ENCODE measurements at regions not wholly inside any gene's neighbourhood (a gene's known extent, or its start where the extent isn't known, plus 50 kb on each side); places are given as distances from the start of the nearest gene placed in this dataset.
"Not testable (repeated sequence)": the region's sequence is repeated elsewhere in the genome, so short reads cannot be mapped to it uniquely, and the experiment has no call there.

- DNase-seq (ENCODE audit: low read depth in 4 of 4, low spot score in 3 of 4): no peak
These were observed 626.5 kb upstream of the AUTS2 start for GRCh38 chr7:68971634-68972340.

GRCh38 chr7:68977385-68978055 is 620.8 kb upstream of the AUTS2 start:
- no peak for DNase-seq (ENCODE audit: low read depth in 4 of 4, low spot score in 3 of 4)

- no peak for DNase-seq (ENCODE audit: low read depth in 4 of 4, low spot score in 3 of 4)
These were observed 619.6 kb upstream of the AUTS2 start for GRCh38 chr7:68978710-68979109.

- no peak for DNase-seq (ENCODE audit: low read depth in 4 of 4, low spot score in 3 of 4)
These were observed 618.3 kb upstream of the AUTS2 start for GRCh38 chr7:68980011-68980410.

GRCh38 chr7:68980432-68980831 is 617.8 kb upstream of the AUTS2 start:
- DNase-seq (ENCODE audit: low read depth in 4 of 4, low spot score in 3 of 4): not testable (repeated sequence)

GRCh38 chr7:68984306-68984705 is 614.0 kb upstream of the AUTS2 start:
- DNase-seq (ENCODE audit: low read depth in 4 of 4, low spot score in 3 of 4): no peak

- no peak for DNase-seq (ENCODE audit: low read depth in 4 of 4, low spot score in 3 of 4)
These were observed 603.4 kb upstream of the AUTS2 start for GRCh38 chr7:68994841-68995240.

GRCh38 chr7:68998136-68998535 is 600.1 kb upstream of the AUTS2 start:
- DNase-seq (ENCODE audit: low read depth in 4 of 4, low spot score in 3 of 4): no peak

- DNase-seq (ENCODE audit: low read depth in 4 of 4, low spot score in 3 of 4): no peak
These were observed 595.9 kb upstream of the AUTS2 start for GRCh38 chr7:69002416-69002815.

GRCh38 chr7:69012149-69012548 is 586.1 kb upstream of the AUTS2 start:
- no peak for DNase-seq (ENCODE audit: low read depth in 4 of 4, low spot score in 3 of 4)

GRCh38 chr7:69017208-69017607 is 581.1 kb upstream of the AUTS2 start:
- no peak for DNase-seq (ENCODE audit: low read depth in 4 of 4, low spot score in 3 of 4)

- DNase-seq (ENCODE audit: low read depth in 4 of 4, low spot score in 3 of 4): no peak
These were observed 580.1 kb upstream of the AUTS2 start for GRCh38 chr7:69018200-69018599.

- DNase-seq (ENCODE audit: low read depth in 4 of 4, low spot score in 3 of 4): no peak
These were observed 578.8 kb upstream of the AUTS2 start for GRCh38 chr7:69019437-69019836.

- DNase-seq (ENCODE audit: low read depth in 4 of 4, low spot score in 3 of 4): no peak
These were observed 577.7 kb upstream of the AUTS2 start for GRCh38 chr7:69020536-69020935.

GRCh38 chr7:69025249-69025648 is 573.0 kb upstream of the AUTS2 start:
- no peak for DNase-seq (ENCODE audit: low read depth in 4 of 4, low spot score in 3 of 4)

GRCh38 chr7:69032848-69033247 is 565.4 kb upstream of the AUTS2 start:
- DNase-seq (ENCODE audit: low read depth in 4 of 4, low spot score in 3 of 4): no peak

GRCh38 chr7:69035826-69036225 is 562.4 kb upstream of the AUTS2 start:
- DNase-seq (ENCODE audit: low read depth in 4 of 4, low spot score in 3 of 4): no peak

- DNase-seq (ENCODE audit: low read depth in 4 of 4, low spot score in 3 of 4): no peak
These were observed 562.0 kb upstream of the AUTS2 start for GRCh38 chr7:69036301-69036700.

- DNase-seq (ENCODE audit: low read depth in 4 of 4, low spot score in 3 of 4): no peak
These were observed 559.4 kb upstream of the AUTS2 start for GRCh38 chr7:69038915-69039314.

- no peak for DNase-seq (ENCODE audit: low read depth in 4 of 4, low spot score in 3 of 4)
These were observed 556.1 kb upstream of the AUTS2 start for GRCh38 chr7:69042138-69042537.

GRCh38 chr7:69047151-69047754 is 551.0 kb upstream of the AUTS2 start:
- no peak for DNase-seq (ENCODE audit: low read depth in 4 of 4, low spot score in 3 of 4)

- no peak for DNase-seq (ENCODE audit: low read depth in 4 of 4, low spot score in 3 of 4)
These were observed 548.9 kb upstream of the AUTS2 start for GRCh38 chr7:69049326-69049725.

All from left renal pelvis (tissue), 4 donors.